GM21737 (cell line): ENCODE measurements at regions not wholly inside any gene's neighbourhood (a gene's known extent, or its start where the extent isn't known, plus 50 kb on each side); places are given as distances from the start of the nearest gene placed in this dataset.
A peak's percentile ranks its signal among the peaks of the same experiment; 100 is the strongest.
"Not testable (repeated sequence)": the region's sequence is repeated elsewhere in the genome, so short reads cannot be mapped to it uniquely, and the experiment has no call there.

Source experiments
- ATAC-seq: cut with Tn5 transposase; IDR thresholded peaks from one replicate; pipeline ENCODE4 v1.9.1; 2021; ENCODE audit warnings: mild to moderate bottlenecking, moderate library complexity; ENCODE audit not compliant: unreplicated experiment

DNA sequence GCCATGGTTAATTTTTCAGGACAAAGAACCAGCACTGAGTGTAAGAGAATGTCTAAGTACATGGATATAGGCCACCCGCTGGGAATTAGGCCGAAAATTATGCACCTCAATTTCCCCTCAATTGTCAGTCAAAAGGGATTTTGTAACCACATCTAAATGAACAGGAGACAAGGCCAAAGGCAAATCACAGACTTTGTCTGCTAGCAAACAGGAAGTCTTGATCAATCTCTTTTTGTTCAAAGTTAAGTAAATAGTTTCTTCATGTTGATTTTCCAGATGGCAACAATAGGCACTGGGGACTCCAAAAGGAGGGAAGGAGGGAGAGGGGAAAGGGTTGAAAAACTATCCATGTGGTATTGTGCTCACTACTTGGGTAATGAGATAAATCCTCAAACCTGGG lies 276.0 kb downstream of the COG6 start:
- no peak for ATAC-seq

DNA sequence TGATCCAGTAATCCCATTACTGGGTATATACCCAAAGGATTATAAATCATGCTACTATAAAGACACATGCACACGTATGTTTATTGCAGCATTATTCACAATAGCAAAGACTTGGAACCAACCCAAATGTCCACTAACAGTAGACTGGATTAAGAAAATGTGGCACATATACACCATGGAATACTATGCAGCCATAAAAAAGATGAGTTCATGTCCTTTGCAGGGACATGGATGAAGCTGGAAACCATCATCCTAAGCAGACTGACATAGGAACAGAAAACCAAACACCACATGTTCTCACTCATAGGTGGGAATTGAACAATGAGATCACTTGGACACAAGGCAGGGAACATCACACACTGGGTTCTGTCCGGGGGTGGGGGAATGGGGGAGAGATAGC lies 277.1 kb downstream of the COG6 start:
- ATAC-seq: not testable (repeated sequence)

DNA sequence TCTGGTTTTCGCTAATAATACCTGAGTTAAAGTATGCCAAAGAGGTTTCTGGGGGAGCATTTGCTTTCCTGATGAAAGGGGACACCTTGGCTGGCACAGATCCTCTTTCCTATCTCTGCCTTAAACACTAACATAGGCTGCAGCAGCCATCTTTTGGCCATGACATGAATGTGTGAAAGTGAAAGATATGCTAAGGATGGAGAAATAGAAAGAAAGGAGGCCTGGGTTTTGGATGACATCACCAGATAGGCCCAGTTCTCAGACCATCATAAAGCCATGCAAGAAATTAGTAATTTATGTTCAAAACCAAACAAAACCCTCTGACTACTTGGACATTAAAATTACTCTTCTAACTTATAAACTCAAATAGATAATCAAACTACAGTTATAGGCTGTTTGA lies 279.7 kb downstream of the COG6 start:
- ATAC-seq: no peak

DNA sequence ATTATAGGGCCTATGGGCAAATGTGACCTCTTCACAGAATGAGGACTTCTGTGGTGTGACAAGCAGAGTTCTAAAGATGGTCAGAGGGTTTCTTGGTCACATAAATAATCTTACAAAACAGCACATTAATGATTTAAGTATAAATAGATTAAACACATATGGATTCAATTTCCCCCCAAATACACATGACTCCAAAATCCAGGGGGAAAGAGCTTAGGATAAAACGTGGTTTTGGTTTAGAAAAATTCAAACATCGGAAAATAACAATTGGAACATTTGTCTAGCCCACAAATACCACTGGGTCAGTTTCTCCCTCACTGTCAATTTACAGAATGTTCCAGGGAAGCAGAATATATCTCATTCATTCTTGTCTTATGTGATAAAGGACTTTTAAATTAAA lies 283.1 kb downstream of the COG6 start:
- ATAC-seq: no peak

DNA sequence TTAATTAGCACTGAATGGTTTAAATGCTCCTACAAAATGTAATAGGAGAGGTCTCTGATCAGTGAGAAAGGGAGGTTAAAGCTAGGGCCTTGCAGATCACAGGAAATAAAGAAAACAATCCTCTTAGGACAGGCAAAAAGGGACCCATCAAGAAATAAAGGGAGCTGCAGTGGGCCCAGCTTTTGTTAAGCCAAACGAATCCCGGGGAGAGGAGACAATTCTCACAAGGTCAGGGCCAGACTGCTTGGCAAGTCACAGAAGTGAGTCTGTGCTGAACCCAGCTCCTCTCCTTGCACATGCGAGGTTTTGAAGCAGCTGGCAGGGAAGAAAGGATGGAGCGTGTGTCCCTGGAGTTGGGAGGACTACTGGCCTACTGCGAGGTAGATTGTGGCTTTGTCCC lies 285.8 kb downstream of the COG6 start:
- ATAC-seq: no peak

DNA sequence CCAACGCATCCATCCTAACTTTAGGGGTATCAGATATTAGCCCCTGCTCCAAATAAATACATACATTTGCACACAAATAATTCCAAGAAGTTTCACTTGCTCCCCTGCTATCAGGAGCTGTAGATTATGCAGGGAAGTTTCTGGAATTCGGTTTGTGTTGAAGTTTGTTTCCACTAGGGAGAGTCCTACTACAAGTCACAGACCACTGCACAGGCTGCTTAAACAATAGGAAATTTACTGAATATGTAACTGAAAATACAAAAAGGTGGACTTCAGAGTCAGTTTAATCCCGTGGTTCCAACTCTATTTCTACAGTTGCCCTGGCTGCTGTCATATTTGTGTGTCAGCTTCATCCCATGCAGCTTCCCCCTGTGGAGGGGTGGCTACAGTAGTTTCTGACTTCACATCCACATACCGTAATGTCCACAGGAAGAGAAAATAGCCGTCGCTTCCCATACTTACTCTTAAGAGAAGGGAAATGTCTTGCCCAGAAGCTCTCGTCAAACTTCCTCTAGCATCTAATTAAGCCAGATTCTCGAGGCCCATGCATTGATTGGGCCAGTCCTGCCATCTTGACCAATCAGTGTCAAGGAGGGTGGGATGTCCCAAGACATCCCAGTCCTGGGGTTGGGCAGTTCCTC lies 286.6 kb downstream of the COG6 start:
- no peak for ATAC-seq

DNA sequence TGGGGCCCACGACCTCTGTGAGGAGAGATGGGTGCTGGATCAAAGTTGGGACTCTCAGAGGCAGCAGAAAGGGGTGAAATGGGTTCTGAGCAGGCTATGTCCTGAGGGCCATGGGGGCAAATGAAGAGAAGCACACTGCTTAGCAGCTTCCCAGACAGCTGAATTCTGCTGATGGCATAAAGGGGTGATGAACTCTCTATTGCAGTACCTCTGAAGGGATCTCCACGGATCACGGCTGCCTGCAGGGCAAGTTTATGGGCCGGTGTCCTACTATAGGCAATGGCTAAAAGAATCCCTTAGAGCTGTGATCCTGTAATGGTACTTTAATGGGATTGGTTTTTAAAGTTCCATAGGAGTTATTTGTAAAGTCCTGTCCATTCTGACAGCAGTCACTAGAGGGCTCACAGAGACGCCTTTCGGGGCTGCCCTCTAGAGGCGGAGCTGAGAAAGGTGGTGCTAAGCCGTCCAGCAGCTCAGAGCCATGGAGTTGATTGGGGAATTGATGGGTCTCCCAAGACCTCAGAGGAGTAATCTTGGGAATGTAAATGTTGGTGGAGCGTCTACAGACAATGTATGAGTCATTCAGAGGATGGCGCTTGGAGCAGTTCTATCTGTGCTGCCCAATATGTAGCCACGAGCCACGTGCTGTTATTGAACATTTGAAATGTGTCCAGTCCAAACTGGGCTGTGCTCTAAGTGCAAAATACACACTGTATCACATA lies 287.3 kb downstream of the COG6 start:
- peak; percentile 97 for ATAC-seq

DNA sequence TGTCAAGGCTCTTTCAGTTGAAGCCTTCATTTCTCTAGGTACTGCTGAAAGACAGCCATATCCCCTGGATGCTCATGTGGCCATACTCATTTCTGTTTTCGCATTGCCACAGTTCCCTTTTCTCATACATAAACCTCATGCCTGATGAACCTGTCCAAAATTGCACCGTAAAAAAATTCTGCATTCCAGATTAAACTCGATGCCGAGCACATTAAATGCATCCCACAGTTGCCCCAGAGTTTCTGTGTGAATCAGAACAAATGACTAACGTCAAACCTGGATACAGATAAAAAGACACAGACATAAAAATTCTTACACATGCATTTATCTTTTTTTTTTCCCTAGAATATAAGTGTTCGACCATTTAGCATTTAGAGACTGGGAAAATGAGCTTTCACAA lies 288.2 kb downstream of the COG6 start:
- no peak for ATAC-seq

DNA sequence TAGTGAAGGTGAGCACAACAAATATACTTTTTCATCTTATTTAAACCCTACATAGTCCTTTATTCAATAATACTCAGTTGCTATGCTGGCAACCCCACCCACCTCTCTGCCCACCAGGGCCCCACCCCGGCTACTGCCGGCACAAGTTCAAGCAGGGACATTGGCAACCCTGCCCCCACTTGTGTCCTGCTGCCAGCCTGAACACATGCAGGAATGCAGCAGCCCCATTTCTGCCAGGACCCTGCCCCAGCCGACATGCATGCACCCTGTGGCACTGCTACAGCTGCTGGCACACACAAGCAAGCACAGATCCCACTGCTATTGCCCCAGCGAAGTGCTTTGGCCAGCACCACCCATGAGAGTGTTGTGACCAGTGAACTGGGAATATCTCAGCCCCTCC lies 289.8 kb downstream of the COG6 start:
- no peak for ATAC-seq

DNA sequence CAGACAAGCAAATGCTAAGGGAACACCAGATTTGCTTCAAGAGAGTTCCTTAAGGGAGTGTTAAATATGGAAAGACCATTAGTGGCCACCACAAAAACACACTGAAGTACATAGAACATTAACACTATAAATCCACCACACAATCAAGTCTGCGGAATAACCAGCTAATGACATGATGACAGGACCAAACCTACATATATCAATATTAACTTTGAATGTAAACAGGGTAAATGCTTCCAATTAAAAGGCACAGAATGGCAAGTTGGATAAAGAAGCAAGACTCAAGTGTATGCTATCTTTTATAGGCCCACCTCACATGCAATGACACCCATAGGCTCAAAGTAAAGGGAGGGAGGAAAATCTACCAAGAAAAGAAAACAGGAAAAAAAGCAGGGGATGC lies 291.3 kb downstream of the COG6 start:
- ATAC-seq: no peak

DNA sequence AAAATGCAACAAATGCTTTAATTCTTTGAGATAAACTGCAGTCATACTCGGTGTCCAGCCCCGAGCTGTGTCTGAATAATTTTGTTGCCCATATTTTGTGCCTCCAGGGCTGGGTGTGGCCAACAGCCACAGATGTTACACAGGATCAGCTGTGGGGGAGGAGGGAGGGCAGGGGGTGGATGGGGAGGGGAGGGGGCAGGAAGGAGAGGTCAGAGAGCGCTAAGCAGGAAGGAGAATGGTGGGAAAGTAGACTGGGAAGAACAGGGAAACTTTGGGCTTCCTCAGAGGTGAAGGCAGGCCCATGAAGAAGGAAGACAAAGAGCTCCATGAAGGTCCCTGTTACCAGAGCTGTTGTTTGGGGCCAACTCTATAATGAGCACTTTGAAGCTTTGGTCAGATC lies 295.8 kb downstream of the COG6 start:
- no peak for ATAC-seq

DNA sequence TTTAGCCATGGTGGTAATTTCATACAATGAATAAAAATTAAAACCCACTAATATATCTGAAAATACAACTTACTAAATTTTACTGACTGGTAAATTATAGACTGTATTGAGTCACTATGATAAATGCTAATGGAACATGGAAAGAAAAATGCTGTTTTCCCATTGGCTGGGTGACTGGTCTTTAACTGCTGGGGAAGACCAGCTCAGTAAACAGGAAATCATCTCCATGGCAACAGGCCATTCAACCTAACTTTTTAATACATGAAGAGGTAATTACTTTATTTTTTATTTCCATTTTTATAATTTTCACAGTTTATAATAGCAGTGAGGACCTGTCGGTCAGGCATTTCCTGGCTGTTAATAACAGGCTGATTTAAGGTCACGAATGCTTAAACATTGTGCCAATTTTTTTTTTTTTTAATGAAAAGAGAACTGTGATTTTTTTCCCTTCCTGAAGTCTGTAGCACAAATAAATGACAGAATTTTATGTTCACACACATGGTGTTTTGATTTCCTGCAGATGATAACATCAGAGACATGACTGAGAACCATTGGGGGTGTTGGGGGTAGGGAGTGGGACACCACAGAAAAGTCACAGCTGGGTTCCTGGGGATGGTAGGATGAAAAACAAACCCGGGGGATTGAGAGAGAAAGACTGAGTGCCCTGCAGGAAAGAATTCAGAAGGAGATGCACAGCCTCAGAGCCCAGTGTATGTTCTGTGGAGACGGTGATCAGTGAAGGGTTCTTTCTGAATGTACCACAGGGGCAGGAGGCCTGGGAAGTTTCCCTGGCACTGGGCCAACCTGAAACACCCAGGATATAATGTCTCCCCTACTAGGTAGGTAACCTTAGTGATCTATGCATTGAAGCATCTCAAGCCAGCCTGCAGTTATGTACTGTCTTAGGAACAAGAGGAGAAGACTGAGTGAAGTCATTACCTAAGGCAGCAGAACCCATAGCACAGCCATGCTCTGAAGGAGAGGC lies 297.1 kb downstream of the COG6 start:
- no peak for ATAC-seq

DNA sequence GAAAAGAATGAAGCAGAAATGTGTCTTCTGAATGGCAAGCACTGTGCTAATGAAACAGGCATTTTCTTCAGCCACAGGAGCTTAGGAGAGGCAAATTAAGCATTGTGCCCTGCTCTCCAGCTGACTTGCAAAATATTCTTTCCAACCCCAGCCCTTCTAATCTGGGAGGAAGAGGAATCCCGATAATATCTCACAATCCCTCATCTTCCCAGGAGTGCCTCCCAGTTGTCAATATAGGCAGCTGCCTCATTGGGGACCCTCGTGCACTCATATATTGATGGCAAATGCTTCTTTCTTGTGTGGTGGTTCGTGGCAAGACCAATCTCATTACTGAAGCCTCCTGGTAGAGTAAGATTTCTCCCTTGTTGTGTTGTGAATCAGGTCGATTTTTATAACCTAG lies 299.0 kb downstream of the COG6 start:
- no peak for ATAC-seq

DNA sequence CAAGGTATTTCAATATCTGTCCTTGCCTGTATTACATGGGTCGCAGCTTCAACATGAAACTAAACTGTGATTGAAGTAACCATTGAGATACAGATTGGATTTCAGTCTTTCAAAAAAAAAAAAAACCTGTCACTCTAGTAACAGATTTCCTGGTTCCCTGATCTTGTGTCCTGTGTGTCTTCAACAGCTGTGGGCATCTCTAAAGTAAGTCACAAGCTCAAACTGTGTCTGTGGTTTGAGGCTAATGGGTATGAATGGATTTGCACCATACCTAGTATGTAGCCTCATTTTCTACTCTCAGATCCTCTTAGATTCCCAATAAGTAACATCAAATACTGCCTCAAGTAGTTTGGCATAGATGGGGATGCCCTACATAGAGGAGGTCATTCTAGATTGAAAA lies 300.1 kb downstream of the COG6 start:
- ATAC-seq: no peak

DNA sequence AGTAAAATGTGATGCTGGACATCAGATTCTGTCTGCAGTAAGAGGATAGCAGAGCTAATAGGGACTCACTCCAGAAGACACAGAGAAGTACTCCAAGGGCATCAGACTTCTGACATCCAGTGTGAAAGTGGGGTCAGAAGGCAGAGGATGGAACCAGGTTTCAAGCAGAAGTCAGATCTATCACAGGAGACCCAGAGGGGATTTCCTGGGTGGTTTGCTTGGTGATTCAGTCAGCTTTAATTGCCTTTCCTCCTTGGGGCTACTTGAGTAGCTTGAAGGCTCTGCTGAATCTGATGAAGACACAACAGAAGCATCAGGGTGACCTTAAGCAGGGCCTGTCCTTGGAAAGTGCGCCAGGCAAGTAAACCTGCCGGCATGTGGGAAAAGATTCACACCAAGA lies 300.6 kb downstream of the COG6 start:
- ATAC-seq: no peak

DNA sequence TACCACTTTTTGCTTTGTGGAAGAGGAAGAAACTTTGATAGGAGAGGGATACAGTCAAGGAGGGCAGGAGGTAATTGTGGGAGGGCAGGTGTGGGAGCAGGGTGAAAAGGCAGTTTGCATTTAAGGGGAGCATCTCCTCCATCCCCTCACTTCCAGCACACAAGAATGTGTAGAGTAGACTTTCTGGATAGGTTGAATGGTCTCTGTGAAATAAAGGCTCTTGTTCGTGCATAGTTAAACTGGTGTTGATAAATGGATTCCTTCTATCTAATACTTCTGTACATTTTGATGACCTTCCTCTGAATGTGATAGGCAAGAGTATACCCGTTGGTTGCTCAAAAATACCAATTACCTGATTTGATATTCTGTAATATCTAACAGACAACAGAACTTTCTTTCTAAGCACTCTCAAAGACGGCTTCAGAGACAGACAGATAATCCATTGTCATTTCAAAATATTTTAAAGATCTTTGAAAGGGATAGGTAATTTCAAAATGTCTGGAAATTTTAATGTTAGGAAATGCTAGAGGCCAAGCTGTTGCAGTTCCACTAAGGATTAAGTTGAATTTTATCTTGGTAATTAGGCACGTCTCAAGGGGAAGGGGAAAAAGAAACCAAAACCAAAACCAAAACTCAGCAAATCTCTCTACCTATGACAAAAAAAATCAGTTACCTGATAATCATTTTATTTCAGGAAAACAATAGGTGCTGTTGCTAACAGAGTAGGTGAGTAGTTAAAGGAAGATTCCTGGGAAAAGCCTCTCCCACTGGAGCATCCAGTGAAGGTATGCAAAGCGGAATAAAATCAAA lies 302.6 kb downstream of the COG6 start:
- ATAC-seq: no peak

DNA sequence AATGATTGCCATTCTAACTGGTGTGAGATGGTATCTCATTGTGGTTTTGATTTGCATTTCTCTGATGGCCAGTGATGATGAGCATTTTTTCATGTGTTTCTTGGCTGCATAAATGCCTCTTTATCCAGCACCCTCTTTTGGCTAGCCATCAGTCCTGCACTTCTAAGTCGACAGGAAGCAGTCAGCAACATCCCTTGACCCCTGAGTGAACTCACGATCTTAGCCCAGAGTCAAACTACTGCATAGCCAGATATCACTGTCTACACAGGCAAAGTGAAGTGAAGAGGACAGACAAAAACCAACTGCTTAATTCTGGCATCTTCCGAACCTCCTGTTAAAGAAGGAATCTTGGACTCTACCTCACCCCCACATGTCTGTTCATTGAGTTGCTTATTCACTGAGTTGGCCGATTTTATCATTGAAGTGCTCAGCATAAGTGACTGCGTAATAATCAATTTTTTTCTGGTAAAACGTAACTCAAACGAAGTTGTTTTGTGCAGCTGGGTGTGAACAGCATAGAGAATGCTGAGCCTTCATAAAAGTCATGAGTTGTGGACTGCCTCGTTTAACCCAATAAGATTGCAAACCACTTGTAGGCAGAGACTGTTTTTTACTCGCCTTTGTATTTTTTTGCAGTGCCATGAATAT lies 304.2 kb downstream of the COG6 start:
- no peak for ATAC-seq

DNA sequence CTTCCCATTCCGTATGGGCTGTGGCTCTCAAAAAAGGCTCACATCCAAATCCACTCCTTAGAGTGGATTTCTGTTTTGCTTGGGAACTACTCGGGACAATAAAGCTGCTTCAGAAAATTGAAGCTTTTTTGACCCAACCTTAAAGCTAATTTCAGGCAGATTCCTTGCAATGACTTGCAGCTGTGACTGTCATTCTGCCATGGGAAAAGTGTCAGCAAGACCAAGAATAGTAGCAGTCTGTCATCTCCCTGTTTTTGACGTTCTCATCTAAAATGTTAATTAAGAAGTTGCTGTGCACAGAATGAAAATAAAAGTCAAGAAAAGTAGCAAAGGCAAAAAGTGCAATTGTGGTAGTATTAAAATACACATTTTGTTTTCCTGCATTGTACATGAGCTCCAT lies 304.7 kb downstream of the COG6 start:
- no peak for ATAC-seq

DNA sequence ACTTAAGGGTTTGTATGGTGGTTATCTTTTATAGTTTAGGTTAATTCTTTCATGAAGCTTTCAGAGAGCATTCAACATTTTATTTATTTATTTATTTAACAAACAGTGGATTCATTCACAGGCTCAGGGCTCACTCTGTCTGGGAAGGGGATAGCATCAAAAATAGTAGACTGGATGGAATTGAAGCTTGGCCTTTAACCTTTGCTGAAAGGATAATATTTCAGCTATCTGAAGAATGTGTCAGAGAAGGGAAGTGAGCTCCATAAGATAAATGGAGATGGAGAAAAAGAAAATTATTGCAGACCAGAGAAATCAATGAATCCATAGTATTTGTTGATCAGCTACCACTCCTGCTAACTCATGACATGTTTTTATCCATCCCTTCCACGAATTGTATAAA lies 305.6 kb downstream of the COG6 start:
- ATAC-seq: no peak

DNA sequence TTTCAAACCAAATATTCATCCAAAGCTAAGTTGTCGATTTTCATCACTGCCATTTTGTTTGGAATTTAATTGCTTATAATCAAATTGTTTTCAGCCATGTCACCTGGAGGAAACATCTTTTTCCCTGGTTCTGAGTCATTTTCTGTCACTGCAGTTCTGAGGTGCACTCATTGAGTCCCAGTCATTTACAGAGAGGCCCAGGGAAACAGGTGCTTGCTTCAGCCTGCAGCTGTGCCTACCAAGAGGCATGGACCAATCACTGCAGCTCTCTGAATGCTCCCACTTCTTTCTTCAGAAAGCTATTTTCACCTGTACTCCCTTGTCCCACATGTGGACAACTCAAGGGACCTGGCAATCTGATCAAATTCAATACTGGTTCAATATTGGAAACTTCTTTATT lies 308.1 kb downstream of the COG6 start:
- ATAC-seq: no peak
